Ammon's horn (tissue), 1 donor: ENCODE measurements at regions not wholly inside any gene's neighbourhood (a gene's known extent, or its start where the extent isn't known, plus 50 kb on each side); places are given as distances from the start of the nearest gene placed in this dataset.

ENCODE experiments used
- DNase-seq: peaks from one replicate; pipeline ENCODE4 v3.0.0-alpha.2; 2016; ENCODE audit warnings: low spot score

DNA sequence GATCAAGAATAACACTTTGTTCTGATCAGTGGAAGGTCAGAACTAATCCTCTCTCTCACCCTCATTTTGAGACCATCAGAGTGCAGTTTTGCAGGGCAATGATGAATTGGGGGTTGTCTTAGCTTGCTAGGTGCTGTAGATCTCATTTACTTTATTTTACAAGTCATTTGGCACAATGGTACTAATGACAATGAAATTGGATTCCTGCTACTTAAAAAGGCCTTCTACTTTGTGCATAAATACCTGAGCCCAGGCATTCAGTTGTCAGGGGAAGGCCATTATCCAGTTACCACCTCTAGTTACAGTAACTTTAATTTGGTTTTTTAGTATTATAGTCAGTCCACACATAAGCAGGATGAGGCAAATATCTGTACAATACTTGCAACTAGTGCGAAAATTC, 240.0 kb downstream of the HDGFL1 start:
- no peak for DNase-seq

DNA sequence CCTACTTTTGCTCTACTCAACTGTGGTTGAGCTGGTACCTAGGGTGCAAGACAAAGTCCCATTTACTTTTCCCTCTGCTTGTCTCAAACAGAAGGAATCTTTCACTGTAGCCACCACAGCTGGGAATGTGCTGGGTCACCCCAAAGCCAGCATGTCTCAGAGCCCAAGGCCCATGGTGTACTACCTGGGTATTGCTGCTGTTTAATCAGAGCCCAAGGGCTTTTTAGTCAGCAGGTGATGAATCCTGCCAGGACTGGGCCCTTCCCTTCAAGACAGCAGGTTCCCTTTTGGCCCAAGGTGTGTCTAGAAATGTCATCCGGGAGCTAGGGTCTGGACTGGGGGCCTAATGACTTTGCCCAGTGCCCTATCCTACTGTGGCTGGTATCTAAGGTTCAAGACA, 249.8 kb downstream of the HDGFL1 start:
- DNase-seq: no peak

DNA sequence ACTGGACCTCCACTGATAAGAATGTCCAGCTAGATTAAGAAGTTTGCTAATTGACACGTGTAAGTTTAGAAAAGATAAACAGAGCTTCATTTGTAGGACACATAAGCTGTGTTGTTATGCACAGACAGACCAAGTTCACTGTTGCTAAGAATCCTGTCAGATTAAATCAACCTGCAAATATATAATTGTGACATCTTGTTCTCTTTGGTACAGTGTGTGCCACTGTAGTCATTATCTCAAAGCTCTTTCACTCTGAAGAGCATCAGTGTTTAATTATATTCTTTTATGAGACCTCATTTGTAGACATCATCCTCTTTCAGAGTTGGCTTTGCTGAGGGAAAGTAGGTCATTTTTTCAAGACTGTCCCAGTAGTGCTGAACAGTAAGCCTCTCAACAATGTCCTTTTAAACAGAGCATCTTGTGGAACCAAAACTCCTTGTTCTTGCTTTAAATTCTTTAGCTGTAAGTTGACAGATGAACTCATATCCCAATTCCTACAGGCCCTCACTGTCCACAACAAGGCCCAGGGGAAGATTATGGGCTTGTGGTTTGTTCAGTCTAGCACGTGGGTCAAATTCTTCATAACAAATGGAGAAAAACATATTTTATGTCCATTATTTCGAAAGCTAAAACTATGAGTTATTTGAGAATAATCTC, 252.4 kb downstream of the HDGFL1 start:
- no peak for DNase-seq

DNA sequence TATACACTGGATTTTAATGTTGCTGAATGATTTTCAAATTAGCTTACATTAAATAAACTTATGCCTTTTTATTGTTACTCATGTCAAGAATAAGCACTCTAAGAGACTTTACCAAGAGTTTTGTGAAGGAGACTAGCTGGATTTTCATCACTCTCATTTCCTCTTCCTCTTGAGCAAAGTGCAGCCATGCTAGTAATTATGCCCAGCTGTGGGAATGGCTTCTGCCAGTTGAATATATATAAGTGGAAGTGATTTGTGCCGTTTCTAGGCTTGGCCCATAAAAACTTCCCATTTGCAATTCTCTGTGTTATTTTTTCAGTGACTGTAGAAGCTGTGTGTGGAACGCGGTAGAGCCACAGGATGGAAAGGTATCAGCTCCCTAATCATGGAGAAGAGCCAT, 255.8 kb downstream of the HDGFL1 start:
- DNase-seq: no peak

DNA sequence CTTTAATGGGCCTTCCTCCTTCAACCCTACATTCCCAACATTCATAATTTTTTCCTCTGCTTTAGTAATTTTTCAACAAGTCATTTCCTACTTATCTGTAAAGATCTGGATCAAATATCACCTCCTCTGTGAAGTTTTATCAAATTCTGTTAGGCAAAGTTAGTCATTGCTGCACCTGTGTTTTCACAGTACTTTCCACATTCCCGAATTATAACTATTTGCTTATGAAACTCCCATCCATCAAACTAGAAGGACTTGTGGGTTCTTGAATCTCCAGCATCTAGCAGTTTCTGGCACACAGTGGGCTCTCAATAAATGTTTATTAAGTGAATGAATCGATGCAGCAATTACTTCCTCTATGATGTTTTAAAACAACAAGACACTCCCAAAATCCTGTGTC, 257.6 kb downstream of the HDGFL1 start:
- DNase-seq: no peak

DNA sequence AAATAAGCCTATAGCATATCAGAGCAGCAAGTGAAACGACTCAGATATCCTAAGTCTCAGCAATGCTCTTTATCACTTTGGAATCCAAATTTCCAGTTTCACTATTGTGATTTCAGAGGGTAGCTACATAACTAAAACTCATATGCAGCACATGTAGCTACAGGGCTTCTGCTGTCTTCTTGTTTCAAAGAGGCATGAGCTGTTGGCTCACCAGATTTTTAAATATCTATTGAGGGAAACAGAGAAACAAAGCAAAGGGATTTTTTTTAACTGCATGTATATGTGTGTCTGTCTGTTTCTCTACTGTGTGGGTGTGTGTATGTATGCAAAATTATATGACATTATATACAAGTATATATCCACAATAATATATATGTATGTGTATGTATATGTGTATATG, 258.4 kb downstream of the HDGFL1 start:
- no peak for DNase-seq

DNA sequence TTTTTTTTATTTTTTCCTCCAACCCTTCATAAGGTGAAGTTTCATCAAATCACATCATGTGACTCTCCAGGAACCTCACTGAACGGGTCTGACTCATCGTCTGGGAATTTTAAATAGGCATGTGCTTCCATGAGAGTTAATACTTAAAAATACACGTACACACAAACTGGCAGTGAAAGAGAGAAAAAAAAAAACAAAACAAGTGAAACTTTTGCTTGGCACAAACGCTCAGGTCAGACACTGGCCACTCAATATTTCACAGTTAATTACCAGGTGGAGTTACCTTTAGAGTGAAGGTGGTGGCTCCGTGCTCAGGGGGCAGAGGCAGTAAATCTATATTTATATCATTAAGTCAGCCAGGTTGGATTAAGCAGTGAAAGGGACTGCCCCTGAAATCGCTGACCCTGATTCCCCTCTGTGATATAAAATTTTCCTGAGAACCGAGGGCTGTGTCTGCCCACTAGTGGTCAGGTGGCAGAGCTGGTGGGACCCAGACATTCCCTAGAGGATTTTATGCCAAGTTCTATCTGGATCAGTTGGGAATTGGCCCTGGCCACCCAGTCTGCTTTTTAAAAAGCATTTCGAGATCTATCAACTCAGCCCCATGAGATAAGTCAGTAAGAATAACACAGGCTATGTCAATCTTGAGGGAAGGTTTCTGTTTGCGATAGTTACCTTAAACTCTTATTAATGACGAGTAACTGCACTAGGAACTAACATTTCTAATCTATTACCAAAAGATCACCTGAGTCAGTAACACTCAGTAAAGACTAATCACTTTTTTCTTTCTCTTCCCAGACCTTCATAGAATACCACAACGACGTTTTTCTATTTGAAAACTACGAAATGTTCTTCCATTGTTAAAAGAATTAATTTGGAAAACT, 259.1 kb downstream of the HDGFL1 start:
- no peak for DNase-seq

DNA sequence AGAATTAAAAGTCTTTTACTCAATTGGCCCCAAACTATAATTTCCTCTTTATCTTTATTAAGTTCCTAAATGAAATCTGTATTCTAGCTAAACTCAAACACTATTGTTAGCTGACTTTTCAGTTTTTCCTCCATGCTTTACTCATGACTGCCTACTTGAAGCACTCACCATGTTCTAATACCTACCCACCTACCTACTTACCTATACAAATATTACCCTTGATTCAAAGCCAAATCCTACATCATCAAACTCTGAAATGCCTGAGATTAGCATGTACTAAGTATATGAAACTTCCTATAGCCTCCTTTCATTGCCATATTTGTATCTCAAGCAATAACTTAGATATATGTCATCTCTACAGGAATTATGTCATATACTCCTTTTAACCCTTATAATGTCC, 259.7 kb downstream of the HDGFL1 start:
- no peak for DNase-seq

DNA sequence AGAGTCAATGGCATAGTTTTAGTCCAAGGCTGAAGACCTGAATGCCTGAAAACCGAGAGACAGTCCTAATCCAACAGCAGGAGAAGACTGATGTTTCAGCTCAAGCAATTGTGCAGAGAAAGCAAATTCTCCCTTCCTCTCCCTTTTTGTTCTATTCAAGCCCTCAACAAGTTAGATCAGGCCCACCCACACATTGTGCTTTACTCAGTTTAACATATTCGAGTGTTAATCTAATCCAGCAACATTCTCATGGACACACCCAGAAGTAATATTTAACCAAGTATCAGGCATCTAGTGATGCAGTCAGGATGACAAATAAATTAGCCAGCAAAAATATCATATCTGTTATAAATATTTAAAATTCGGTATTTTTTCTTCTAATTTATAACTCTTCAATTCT, 261.1 kb downstream of the HDGFL1 start:
- no peak for DNase-seq

DNA sequence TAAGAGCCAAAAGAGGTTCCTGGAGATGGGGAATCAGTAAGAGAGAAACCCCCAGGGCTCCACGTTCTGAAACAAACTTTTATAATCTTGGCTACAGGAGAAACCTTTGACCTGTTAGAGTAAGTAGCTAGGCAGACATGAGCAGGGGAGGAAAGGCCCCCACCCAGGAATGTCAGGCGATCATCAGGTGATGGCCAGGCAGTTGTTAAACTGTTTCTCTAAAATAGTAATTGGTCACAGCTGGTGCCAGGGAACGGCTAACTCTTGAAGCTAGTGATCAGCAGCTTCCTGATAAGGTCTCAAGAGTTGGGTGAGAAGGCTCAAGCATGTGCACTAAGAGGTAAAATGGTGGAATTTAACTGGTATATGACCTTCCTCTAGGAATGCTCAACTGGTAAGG, 263.8 kb downstream of the HDGFL1 start:
- no peak for DNase-seq

DNA sequence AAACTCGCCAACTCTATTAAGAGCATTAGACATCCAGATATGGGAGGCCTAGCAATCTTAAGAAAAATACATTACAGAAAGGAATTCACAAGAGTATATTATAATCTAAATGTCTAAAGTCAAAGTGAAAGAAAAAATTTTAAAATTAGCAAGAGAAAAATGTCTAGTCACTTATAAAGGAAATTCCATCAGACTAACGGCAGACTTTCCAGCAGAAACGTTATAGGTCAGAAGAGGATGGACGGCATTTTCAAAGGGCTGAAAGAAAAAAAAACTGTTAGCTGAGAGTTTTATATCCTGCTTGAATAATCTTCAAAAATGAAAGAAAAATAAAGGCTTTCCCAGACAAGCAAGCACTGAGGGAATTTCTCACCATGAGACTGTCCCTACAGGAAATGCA, 269.0 kb downstream of the HDGFL1 start:
- DNase-seq: no peak

DNA sequence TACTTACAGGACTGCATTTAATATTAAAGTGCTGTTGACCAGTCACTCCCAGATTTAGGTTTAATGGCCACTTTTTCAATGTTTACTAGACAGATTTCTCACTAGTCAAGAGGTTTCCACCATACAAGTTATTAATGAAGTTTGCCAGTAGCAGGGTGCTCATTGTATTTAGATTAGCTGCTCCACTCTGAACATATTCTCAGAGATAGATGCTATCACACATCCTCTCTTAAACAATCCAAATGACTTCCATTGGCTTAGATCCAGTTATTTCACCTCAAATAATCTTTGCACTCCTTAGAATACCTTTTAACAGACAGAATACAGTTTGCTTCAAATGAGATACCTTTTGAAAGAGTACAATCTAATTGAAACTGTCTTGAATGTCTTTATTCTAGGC, 276.1 kb downstream of the HDGFL1 start:
- DNase-seq: no peak

DNA sequence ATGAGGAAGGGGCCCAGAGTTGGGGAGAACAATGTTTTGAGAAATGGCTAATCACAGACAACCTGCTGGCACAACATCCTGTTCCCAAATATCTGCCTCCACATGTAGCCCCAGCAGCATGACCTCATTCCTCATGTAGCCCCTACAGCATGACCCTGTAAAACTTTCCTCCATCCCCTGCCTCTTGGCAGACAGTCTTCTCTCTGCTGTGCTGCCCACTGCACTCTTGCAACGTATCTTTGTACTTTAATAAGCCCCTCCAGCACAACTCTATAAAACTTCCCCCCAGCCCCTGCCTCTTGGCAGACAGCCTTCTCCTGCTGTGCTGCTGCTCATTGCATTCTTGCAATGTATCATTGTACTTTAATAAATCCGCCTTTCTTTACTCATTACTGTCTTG, 278.8 kb downstream of the HDGFL1 start:
- no peak for DNase-seq

DNA sequence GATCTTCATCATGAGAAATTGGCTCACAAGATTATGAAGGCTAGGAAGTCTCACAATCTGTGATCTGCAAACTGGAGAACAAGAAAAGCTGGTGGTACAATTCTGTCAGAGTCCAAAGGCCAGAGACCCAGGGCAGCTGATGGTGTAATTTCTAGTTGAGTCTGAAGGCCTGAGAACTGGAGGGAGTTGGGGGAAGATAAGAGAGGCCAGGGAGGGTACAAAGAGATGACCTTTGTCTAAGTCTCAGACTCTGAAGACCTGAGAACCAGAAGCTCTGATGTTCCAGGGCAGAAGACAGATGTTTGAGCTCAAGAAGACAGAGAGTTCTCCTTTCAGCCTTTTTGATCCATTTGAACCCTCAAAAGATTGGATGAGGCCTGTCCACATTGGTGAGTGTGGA, 280.6 kb downstream of the HDGFL1 start:
- no peak for DNase-seq

DNA sequence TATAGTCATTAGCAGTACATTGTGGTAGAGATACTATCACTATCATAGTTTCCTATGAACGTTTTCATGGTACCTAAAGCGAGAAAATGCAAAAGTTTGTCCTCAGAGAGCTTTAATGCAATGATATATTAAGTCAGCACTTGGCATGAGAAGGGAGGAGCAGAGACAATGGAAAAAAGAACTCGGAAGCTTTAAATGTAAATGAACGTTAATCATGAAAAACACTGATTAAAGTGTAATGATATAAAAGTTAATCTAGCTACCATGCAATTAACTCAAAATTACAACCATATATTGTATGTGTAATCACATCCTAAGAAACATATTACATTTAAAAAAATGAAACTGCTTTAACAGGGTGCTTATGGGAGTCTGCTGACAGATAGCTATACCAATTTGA, 282.7 kb downstream of the HDGFL1 start:
- no peak for DNase-seq

DNA sequence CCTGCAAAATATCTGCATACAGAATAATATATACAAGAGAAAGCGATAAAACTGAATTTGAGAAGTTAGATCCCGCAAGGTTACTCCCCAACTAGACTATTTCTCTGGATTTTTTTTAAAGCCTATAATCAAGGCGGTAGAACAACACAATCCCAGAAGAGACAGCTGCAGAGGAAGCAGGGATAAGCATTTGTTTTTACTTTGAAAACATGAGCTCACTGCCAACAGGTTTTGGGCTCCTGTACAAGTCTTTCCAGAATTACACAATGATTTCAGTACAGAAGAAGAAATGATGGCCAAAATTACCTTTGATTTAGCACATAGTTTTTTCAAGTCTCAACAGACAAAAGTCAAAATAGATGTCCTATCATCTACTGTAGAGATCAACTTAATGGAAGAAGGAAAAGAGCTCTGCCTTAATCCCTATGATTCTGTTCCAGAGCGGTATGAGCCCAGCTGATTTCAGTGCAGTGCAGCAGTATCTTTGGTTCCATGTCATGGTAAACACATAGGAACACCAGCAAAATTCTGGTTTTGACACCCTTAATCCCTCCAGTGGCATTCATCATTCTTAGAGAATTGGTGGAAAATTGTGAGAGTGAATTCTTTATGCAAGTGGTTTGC, 304.3 kb downstream of the HDGFL1 start:
- DNase-seq: no peak

DNA sequence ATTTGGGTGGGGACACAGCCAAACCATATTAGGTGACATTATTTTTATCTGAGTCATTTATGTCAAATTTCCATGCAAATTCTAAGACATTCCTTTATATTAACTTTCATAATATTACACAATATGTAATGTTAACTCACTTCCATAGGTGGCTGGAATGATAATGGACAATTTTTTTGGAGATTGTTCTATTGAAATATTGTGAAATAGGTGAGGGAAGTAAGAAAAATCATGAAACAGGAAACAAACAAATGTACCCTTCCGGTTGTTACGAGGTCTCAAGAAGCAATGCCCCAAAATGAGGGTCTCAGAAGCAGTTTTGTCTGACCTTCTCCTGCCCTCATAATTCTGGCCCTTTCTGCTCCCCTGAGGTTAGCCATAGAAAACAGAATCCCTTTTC, 306.5 kb downstream of the HDGFL1 start:
- DNase-seq: no peak

DNA sequence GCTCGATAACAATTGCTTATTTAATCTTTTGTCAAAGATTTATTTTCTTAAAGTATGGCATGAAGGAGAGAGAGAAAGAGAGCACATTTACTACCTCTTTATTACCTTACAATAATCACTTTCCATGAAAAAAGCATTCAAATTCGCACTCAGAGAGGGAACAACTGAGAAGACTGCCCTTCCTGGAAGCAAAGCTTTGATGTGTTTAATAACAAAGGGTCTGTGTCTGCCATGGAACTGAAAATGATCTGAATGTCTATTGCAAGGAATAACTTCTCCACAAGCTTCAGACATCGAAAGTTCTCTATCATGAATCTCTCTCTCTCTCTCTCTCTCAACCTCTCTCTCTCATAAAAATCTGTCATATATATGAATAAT, 308.9 kb downstream of the HDGFL1 start:
- no peak for DNase-seq

DNA sequence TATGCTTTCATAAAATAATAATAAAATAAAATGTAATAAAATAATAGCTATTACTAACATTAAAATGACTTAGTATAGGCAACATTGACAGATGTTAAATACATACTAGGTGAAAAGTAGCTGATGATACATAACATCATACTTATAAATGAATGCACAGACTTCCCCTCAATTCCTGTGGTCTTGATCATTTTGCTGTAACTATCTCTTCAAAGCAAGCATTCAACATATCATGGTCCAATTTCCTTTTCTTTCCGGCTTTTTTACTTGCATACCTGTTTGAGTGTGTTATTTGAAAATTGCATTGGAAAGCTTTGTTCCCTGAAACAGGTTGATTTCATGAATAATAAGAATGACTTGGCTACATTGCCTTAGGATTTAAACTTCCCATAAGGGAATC, 309.3 kb downstream of the HDGFL1 start:
- no peak for DNase-seq

DNA sequence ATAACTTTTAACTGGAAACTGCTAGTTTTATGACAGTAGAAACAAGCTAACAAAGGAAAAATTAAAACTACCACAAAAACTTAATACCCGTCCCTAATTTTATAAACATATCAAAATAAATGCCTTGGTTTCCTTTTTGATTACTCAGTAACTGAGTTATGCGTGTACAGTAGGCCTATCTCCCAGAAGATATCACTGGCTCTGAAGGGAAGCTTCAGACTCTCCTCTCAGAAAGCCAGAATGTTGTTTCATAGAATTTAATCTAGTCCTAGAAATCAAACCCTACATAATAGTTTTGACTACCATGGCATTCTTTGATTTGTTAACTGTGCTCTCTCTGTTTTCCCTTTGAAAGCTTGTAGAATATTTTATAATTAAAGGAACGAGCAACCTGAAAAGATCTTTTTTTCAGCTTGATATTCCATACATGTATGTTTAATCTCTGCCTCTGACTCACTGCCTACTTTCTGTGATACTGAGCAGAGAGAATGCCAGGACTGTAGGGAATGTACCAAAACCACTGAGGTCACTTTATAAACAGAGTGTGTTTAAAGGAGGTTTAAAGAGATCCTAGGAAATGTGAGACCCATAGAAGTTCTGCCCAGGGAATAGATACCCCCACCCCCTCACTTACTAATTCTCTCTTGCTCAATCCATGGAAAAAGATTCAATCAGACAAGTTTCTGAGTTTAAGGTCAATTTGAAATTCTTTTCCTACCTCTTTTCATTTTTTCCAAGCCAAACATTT, 311.5 kb downstream of the HDGFL1 start:
- DNase-seq: no peak

DNA sequence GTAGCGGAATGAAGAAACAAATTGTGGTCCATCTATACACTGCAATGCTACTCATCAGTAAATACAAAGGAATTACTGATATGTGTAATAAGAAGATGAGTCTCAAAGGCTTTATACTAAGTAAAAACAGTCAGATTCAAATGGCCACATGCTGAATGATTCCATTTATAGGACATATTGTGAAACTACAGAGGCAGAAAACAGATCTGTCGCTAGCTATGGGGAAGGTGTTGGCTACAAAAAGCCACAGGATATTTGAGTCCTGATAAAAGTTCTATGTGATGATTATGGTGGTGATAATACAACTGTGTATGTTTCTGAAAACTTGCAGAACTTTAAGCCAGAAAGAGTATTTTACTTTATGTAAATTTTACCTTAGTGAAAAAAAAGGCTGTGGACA, 313.2 kb downstream of the HDGFL1 start:
- DNase-seq: no peak

DNA sequence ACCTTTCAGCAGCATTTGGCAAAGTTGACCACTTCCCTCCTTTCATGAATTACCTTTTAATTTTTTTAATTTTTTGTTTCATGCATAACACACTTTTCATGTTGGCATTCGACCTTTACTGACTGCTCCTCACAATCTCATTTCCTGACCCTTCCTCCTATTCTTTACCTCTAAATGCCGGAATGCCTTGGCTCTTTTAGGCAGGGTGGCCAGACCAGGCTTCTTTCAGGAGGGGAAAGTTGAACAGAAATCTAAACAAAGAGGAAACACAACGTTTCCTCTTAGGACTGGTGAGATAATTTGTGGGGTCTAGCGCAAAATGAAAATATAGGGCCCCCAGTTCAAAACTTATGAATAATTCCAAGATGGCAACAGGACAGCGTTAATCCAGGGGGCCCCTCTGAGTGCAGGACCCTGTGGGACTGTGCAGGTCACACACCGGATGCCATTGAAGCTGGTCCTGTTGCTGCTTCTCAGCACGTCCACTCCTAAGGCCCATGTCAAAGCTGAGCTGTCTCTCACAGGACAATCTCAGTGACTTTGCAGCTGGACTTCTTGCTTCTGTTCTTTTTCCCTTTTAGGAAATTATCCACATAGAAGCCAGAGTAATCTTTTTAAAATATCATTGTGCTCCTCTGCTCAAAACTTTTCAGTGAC, 313.8 kb downstream of the HDGFL1 start:
- DNase-seq: no peak
